Activated naive CD8-positive, alpha-beta T cell treated with anti-CD3 and anti-CD28 coated beads, Interleukin-2, amount 10 ng/mL, durations not matched to agents 7 days and 5 days (primary cell): ENCODE measurements at regions not wholly inside any gene's neighbourhood (a gene's known extent, or its start where the extent isn't known, plus 50 kb on each side); places are given as distances from the start of the nearest gene placed in this dataset.

ENCODE experiments used
- ATAC-seq: fragments of 150-1000 bp; cut with Tn5 transposase; one replicate; pipeline ENCODE4 v1.10.0; 2021; ENCODE audit warnings: low read depth, moderate library complexity
- POLR2A ChIA-PET: fragments of 350-600 bp; sonication (Branson Sonifier 250); formaldehyde crosslinking; loops from one replicate; lab custom pipeline; 2021; ENCODE audit warnings: antibody characterized with exemption; lab: Charles Lee
- DNase-seq: peaks from one replicate; pipeline ENCODE4 v3.0.0; 2021
- H3K27ac Mint-ChIP-seq: one replicate; pipeline ENCODE4 v1.8.0; 2022; ENCODE audit warnings: mild to moderate bottlenecking, mixed read lengths
- H3K27me3 Mint-ChIP-seq: one replicate; pipeline ENCODE4 v1.8.0; 2022; ENCODE audit warnings: mild to moderate bottlenecking, moderate library complexity, mixed read lengths
- H3K36me3 Mint-ChIP-seq: one replicate; pipeline ENCODE4 v1.8.0; 2021; ENCODE audit warnings: mild to moderate bottlenecking, mixed read lengths
- H3K4me1 Mint-ChIP-seq: one replicate; pipeline ENCODE4 v1.8.0; 2021; ENCODE audit warnings: mixed read lengths
- H3K4me3 Mint-ChIP-seq: one replicate; pipeline ENCODE4 v1.8.0; 2022; ENCODE audit warnings: mild to moderate bottlenecking, moderate library complexity, mixed read lengths
- H3K9me3 Mint-ChIP-seq: one replicate; pipeline ENCODE4 v1.8.0; 2021; ENCODE audit warnings: mixed read lengths

DNA sequence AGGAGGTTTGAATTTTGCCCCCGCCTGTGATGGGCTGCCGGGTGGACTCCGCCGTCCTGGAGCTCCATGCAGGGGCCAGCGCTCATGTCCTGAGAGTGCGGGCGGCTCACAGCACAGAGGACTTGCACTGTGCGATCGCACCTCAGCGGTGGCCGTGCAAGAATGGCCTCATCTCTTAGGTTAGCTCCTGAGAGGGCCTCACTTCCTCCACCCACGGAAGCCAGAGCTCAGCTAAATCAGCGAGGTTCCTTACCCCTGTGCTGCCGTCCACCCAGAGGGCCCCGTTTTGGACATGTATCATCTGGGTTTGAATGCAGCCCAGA, 72.0 kb upstream of the PCSK6 start:
- no peaks in the 10 kb centered on the region for H3K27me3 Mint-ChIP-seq
- no peaks in the 10 kb centered on the region for H3K9me3 Mint-ChIP-seq
- POLR2A ChIA-PET, result no interaction called here
- no peak for DNase-seq
- H3K4me3 Mint-ChIP-seq, result no peak overlapping the region
- no peak for ATAC-seq
- no peak overlapping the region for H3K27ac Mint-ChIP-seq
- peaks cover 1% of the 10 kb centered on the region for H3K4me1 Mint-ChIP-seq
- no peaks in the 10 kb centered on the region for H3K36me3 Mint-ChIP-seq

DNA sequence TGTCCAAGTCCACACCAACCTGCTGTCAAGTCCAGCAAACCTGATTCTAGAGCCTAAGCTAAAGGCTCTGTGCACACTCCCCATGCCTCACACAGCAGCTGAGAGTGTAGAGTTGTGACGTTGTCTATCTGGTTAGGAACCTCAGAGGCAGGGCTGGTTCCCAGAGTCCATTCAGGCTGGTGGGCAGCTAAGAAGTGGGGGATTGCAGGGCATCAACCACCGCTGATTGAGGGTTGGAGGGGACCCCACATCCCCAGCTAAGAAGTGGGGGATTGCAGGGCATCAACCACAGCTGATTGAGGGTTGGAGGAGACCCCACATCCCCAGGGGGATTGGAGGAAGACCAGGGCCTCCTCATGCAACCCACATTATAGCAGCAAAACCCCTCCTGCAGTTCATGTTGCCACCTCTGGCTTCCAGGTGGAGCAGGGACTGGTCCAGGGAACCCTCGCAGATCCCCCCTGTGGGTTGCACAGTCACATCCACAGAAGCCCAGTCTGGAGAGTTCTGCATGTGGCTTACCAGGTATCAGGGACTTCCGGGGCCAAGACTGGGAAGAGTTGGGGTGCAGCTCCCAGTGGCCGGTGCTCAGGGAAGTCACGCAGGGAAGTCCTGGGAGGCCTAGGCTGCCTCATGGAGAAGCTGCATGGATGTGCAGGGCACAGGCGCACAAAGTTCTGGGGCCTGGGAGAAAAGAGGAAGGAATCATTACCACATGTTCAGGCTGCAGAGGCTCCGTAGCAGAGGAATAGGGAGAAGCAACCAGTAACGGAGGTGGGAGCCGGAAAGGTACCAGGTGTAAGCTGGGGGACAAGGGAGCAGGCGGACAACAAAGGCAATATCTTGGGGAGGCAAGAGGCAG, 71.4 kb upstream of the PCSK6 start:
- no peak overlapping the region for H3K4me3 Mint-ChIP-seq
- DNase-seq (no peak), ATAC-seq (no peak)
- POLR2A ChIA-PET, result no interaction called here
- peaks cover 1% of the 10 kb centered on the region for H3K4me1 Mint-ChIP-seq
- no peaks in the 10 kb centered on the region for H3K27me3 Mint-ChIP-seq
- no peaks in the 10 kb centered on the region for H3K9me3 Mint-ChIP-seq
- H3K27ac Mint-ChIP-seq, result no peak overlapping the region
- no peaks in the 10 kb centered on the region for H3K36me3 Mint-ChIP-seq

DNA sequence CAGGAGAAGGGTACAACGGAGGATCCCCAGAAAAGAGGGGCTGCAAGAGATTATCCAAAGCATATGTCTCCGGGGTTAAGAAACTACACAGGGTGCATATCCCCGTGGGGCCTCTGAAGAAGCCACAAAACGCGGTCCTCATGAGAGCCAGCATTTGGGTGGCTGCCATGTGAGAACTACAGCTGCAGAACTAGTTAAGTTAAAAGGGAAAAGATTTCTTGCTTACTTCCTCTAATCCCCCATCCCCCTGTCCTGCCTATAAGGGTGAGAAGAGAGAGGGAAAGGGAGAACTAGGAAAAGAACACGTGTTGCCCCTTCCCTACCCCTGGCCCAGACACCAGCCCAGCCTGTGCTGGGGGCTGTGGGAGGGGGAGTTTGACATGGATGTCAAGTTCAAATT, 70.4 kb upstream of the PCSK6 start:
- H3K4me1 Mint-ChIP-seq, result peaks cover 1% of the 10 kb centered on the region

DNA sequence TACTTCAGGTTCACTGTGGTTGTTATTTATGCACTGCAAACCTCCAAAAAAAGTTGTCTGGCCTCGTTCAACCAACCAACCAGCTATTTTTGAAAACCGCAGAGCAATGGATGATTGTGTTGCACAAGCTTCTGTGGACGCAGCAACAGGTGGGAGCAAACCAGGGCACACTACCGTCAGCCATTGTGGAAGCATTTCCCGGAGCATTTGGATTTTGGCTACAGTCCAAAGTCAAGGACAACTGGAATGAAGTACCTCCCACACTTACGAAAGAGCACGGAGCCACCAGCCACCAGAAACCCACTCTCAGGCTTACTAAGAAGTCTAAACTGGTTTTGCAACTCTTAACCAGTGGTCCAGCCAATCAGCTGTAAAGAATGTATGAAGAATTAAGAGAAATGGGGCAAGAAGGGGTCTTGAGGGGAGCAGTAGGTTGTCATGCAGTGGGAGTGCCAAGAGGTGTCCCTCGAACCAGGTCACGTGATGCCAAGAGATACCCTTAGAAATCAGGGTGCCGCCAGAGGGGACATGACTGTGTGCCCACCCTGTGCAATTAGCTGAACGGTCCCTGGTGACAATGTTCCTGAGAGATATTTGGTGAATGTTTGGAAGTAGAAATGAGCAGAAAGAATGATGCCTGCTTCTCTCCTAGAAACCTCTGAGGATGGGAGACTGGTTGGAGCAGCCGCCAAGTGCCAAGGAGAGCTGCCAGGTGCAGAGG, 68.9 kb upstream of the PCSK6 start:
- Mint-ChIP-seq H3K36me3 (no peaks in the 10 kb centered on the region), H3K4me1 (peaks cover 1% of the 10 kb centered on the region), H3K27ac (no peak overlapping the region), H3K27me3 (no peaks in the 10 kb centered on the region), H3K4me3 (no peak overlapping the region), H3K9me3 (no peaks in the 10 kb centered on the region)
- ATAC-seq, result no peak
- no peak for DNase-seq
- POLR2A ChIA-PET, result no interaction called here

More for the DNA sequence above, 70.4 kb upstream of the PCSK6 start:
- Mint-ChIP-seq H3K36me3 (no peaks in the 10 kb centered on the region), H3K27me3 (no peaks in the 10 kb centered on the region), H3K9me3 (no peaks in the 10 kb centered on the region), H3K27ac (no peak overlapping the region), H3K4me3 (no peak overlapping the region)
- POLR2A ChIA-PET, result no interaction called here
- ATAC-seq (no peak), DNase-seq (no peak)

DNA sequence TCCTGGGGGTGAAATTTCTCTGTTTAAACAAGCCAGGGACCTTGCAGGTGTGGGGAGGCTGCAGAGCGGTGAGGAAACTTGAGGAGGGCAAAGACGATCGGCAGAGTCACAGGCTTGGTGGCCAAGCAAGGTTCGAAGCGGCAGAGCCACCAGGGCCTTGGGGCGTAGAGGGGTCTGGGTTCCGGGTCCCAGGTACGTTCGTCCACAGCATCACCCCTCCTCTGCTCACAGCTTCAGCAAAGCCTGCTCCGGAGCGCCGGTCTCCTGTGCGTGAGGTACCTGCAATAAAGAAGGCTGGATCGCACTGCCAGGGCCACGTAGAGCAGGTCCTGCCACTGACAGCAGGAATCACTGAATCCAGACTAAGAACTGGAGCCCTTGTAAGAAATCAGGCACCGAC, 66.8 kb upstream of the PCSK6 start:
- peaks cover 1% of the 10 kb centered on the region for H3K4me1 Mint-ChIP-seq
- no peak overlapping the region for H3K4me3 Mint-ChIP-seq

DNA sequence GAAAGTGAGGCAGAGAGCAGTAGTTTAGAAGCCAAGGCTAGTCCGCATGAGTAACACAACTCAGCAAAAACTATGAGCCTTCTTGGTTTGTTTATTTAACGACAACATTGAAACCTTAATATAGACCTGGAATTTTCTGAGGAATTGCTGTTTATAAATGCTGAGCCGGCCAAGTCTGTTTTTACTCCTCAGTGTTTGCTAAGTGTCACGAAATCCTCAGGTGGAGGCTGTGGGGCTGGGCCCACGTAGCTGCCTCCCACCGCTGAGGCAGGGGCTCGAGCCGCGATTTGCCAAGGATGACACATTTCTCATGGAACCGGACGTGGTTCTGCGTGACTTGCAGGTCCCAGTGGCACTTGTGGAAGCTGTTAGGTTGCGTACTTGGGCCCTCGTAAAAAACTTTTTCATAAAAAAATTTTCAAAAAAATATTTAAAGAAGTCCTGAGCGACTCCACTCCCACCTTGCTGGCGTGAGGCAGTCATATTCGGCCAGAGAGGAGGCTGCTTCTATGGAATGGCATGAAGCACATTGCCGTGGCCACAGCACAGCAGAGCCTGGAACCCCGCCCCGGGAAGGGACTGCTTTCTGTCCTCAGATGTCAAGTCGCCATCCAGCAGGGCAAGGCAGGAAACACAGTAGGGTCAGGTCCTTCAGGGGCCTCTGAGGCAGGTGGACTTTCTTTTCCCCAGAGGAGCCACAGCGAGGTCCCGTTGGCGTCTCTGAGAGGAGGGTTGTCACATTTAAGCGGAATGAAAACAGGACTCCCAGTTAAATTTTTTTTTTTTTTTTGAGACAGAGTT, 64.8 kb upstream of the PCSK6 start:
- DNase-seq, result no peak
- no peaks in the 10 kb centered on the region for H3K4me1 Mint-ChIP-seq
- no peaks in the 10 kb centered on the region for H3K9me3 Mint-ChIP-seq
- peaks cover 5% of the 10 kb centered on the region for H3K27me3 Mint-ChIP-seq
- no peak for ATAC-seq
- H3K4me3 Mint-ChIP-seq, result no peak overlapping the region
- H3K36me3 Mint-ChIP-seq, result no peaks in the 10 kb centered on the region
- POLR2A ChIA-PET, result no interaction called here
- no peak overlapping the region for H3K27ac Mint-ChIP-seq

More for the DNA sequence above, 66.8 kb upstream of the PCSK6 start:
- POLR2A ChIA-PET, result no interaction called here
- ATAC-seq (no peak), DNase-seq (no peak)
- Mint-ChIP-seq H3K36me3 (no peaks in the 10 kb centered on the region), H3K9me3 (no peaks in the 10 kb centered on the region), H3K27ac (no peak overlapping the region), H3K27me3 (peaks cover under 1% of the 10 kb centered on the region)

DNA sequence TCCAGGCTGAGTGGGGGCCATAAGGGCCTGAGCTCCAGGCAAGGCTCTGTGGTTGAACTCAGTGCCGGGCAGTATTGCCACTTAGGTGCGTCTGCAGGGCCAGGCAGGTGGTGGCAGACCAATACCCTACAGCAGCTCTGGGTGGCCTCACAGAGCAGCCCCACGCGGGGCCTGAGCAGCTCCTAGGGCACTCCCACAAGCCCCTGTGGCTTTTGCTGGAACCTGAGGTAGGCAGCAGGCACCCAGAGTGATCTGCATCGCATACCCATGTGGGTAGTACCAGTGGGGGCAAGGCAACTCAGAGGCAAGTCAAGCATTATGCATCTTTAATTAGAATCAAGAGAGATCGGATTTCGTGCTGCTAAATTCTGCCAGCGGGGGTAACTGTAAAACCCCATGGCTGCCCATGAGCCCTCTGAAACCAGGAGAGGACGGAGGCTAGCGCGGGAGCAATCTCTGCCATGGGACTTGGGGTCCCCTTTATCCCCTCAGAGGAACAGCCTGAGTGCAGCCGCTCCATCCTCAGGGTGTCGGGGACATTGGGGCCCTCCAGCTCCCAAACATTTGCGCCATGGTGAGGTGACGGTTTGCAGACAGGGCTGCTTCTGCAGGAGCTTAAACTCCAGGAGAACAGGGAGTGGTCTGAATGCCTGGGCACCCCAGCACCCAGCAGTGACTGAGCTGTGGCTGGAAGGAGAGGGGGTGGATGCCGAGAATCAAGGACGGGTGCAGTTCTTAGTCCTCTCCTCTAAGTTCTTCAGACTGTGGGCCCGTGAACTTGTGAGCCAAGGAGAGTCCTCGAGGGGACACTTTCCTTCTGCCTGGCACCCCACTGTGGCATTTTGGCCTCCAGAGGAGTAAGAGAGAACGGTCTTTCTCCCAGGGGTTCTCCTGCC, 62.4 kb upstream of the PCSK6 start:
- no peak for ATAC-seq
- no peak for DNase-seq
- H3K36me3 Mint-ChIP-seq, result no peaks in the 10 kb centered on the region
- H3K4me3 Mint-ChIP-seq, result no peak overlapping the region
- H3K27me3 Mint-ChIP-seq, result peaks cover 9% of the 10 kb centered on the region
- H3K4me1 Mint-ChIP-seq, result no peaks in the 10 kb centered on the region
- H3K27ac Mint-ChIP-seq, result no peak overlapping the region
- H3K9me3 Mint-ChIP-seq, result no peaks in the 10 kb centered on the region
- POLR2A ChIA-PET, result no interaction called here

DNA sequence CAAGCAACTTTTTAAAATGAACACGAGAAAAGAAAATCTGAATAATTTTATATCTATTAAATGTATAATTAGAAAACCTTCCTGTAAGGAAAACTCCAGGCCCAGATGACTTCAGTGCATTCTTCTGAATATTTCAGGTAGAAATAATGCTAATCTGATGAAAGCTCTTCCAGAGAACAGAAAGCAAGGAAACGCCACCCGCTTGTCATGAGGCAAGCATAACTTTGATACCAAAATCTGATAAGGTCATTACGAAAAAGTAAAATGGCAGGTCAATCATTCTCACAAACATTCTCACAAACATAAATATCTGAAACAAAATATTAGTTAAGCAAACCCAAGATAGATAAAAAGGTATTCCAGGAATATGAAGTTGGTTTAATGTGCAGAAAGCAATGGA, 60.6 kb upstream of the PCSK6 start:
- no peak overlapping the region for H3K4me3 Mint-ChIP-seq
- no peak overlapping the region for H3K27ac Mint-ChIP-seq
- no peaks in the 10 kb centered on the region for H3K36me3 Mint-ChIP-seq
- POLR2A ChIA-PET, result no interaction called here
- H3K27me3 Mint-ChIP-seq, result peaks cover 13% of the 10 kb centered on the region
- DNase-seq (no peak), ATAC-seq (no peak)
- no peaks in the 10 kb centered on the region for H3K9me3 Mint-ChIP-seq
- H3K4me1 Mint-ChIP-seq, result no peaks in the 10 kb centered on the region

DNA sequence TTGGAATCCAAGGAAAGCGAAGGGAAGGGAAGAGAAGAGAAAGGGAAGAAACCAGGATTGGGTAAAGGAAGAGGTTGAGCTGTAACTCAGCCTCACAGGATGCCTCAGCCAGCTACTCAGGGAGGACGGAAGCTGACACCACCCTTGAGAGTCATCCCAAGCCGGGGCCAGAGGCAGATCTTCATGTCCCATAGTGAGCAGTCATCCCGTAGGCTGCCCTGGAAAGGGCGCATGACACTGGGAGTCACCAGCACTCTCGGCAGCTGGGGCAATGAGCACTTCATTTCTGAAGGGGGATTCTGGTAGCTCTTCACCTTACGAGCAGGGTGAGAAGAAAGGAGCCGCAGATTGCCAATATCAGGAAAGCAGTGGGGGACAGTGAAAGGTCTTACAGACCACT, 60.1 kb upstream of the PCSK6 start:
- H3K27me3 Mint-ChIP-seq, result peaks cover 15% of the 10 kb centered on the region
- POLR2A ChIA-PET, result no interaction called here
- no peak for DNase-seq
- no peaks in the 10 kb centered on the region for H3K4me1 Mint-ChIP-seq
- H3K27ac Mint-ChIP-seq, result no peak overlapping the region
- H3K36me3 Mint-ChIP-seq, result no peaks in the 10 kb centered on the region
- H3K9me3 Mint-ChIP-seq, result no peaks in the 10 kb centered on the region
- H3K4me3 Mint-ChIP-seq, result no peak overlapping the region
- no peak for ATAC-seq

DNA sequence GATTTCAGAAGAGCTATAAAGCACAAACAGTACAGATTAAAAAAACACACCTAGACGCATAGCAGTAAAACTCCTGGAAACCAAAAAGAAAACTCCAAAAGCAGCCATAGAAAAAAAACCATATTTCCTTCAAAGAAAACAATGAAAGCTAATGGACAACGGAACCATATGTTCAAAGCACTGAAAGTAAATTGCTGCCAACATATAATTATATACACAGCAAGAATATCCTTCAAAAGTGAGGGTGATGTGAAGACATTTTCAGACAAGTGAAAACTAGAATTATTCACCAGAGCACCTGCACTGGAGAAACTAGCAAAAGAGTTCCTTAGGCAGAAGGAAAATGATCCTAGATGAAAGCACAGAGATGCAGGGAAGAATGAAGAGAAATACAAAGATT, 58.2 kb upstream of the PCSK6 start:
- POLR2A ChIA-PET, result no interaction called here
- no peaks in the 10 kb centered on the region for H3K9me3 Mint-ChIP-seq

DNA sequence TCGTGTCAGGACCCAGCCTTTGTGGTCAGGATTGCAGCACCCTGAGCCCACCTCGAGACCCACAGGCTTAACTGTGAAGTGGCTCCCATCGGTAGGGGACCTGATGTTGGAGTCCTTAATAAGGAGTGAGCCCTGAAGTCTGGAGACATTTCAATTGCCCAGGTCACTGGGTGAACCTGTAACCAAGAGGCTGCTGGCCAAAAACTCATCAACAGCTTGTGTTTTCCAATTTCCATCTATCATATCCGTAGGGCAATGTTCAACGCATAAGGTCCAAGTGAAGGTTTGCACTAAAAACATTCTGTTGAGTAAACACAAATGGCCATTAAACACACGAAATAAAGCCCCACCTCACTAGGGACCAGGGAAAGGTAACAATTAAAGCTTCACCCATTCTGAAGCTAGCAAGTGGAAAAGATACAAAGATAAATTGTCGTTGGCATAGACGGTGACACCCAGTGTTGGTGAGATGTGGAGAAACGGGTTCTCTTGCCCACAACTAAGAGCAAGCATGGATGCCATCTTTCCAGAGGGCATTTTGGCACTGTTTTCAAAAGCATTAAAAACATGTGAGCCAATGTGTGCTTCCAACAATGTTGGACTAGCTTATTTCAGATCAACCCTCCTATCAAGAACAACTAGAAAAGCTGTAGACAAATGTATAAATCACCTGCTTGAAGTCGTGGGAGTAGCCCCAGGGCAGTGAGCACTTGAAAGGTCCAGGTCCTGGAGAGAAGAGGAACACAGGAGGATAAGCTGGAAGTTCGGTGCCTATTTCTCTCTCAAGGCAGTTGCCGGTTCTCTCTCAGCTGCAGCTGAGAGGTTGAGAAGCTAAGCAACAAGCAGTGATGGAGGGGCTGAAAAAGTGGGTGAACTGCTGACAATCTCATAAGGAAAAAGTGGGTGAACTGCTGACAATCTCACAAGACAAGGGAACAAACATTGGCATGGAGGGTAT, 56.3 kb upstream of the PCSK6 start:
- no peaks in the 10 kb centered on the region for H3K4me1 Mint-ChIP-seq
- no peak overlapping the region for H3K4me3 Mint-ChIP-seq
- no peaks in the 10 kb centered on the region for H3K9me3 Mint-ChIP-seq
- H3K36me3 Mint-ChIP-seq, result no peaks in the 10 kb centered on the region
- H3K27ac Mint-ChIP-seq, result no peak overlapping the region
- peaks cover 12% of the 10 kb centered on the region for H3K27me3 Mint-ChIP-seq
- DNase-seq (no peak), ATAC-seq (no peak)
- POLR2A ChIA-PET, result no interaction called here

More for the DNA sequence above, 58.2 kb upstream of the PCSK6 start:
- H3K36me3 Mint-ChIP-seq, result no peaks in the 10 kb centered on the region
- no peak overlapping the region for H3K27ac Mint-ChIP-seq
- DNase-seq, result no peak
- ATAC-seq, result no peak
- H3K27me3 Mint-ChIP-seq, result peaks cover 17% of the 10 kb centered on the region
- H3K4me3 Mint-ChIP-seq, result no peak overlapping the region
- H3K4me1 Mint-ChIP-seq, result no peaks in the 10 kb centered on the region

DNA sequence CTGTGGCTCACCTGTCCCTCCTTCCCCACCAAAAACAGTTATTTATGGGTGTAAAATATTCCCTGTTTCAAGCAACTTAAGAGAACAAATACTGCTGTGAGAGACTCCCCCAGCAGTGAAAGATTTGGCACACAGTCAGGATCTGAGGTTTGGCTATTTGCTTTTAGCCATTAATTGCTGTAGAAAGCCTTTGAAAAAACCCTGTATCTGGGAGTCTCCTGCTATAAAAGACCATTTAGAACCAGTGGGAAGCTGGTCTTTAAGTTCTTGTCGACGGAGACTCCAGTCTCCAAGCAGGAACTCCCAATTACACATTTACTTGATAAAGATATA, 55.1 kb upstream of the PCSK6 start:
- DNase-seq (no peak), ATAC-seq (no peak)
- H3K4me1 Mint-ChIP-seq, result no peaks in the 10 kb centered on the region
- H3K27ac Mint-ChIP-seq, result no peak overlapping the region
- H3K4me3 Mint-ChIP-seq, result no peak overlapping the region
- no peaks in the 10 kb centered on the region for H3K36me3 Mint-ChIP-seq
- H3K9me3 Mint-ChIP-seq, result no peaks in the 10 kb centered on the region
- POLR2A ChIA-PET, result no interaction called here
- H3K27me3 Mint-ChIP-seq, result peaks cover 12% of the 10 kb centered on the region
